GM12874 (cell line): ENCODE measurements at regions not wholly inside any gene's neighbourhood (a gene's known extent, or its start where the extent isn't known, plus 50 kb on each side); places are given as distances from the start of the nearest gene placed in this dataset.

ENCODE experiments used
- CTCF ChIP-seq: IDR thresholded peaks from 2 replicates; pipeline ENCODE4 v1.5.1; 2011; ENCODE audit warnings: low read depth, mild to moderate bottlenecking, control low read depth, low read length, moderate library complexity; ENCODE audit not compliant: insufficient read depth

GRCh38 chr11:79617561-79617960 lies 176.7 kb upstream of the TENM4 start:
- no peak for TF ChIP-seq CTCF

- no peak for TF ChIP-seq CTCF
These were observed 175.6 kb upstream of the TENM4 start for GRCh38 chr11:79616392-79616851.

GRCh38 chr11:79615425-79615824 lies 174.6 kb upstream of the TENM4 start:
- no peak for TF ChIP-seq CTCF

GRCh38 chr11:79610678-79611077 lies 169.8 kb upstream of the TENM4 start:
- TF ChIP-seq CTCF = no peak

- no peak for TF ChIP-seq CTCF
These were observed 169.3 kb upstream of the TENM4 start for GRCh38 chr11:79610139-79610538.

- TF ChIP-seq CTCF = no peak
These were observed 168.7 kb upstream of the TENM4 start for GRCh38 chr11:79609511-79609910.

- no peak for TF ChIP-seq CTCF
These were observed 159.9 kb upstream of the TENM4 start for GRCh38 chr11:79600711-79601110.

GRCh38 chr11:79594834-79595233 lies 154.0 kb upstream of the TENM4 start:
- no peak for TF ChIP-seq CTCF
